Activated T-cell treated with anti-CD3 and anti-CD28 coated beads, Interleukin-2, amount 50 U/mL, for 72 hours (primary cell): ENCODE measurements at regions not wholly inside any gene's neighbourhood (a gene's known extent, or its start where the extent isn't known, plus 50 kb on each side); places are given as distances from the start of the nearest gene placed in this dataset.

Source experiments
- ATAC-seq, 2 donors: fragments of 150-1000 bp; cut with Tn5 transposase; replicated peaks in 1 of 2; 2 replicates each; pipeline ENCODE4 v1.10.0; 2021; ENCODE audit warnings: moderate library complexity in 2 of 2, mild to moderate bottlenecking in 1 of 2
- DNase-seq, 2 donors: peaks; one replicate each; pipeline ENCODE4 v3.0.0; 2021 to 2022; ENCODE audit warnings: mixed read lengths in 1 of 2
- H3K27ac Mint-ChIP-seq: one replicate; pipeline ENCODE4 v1.8.0; 2022; ENCODE audit warnings: mild to moderate bottlenecking, moderate library complexity, mixed read lengths
- H3K27me3 Mint-ChIP-seq: one replicate; pipeline ENCODE4 v1.8.0; 2022; ENCODE audit warnings: low read depth, mixed read lengths
- H3K36me3 Mint-ChIP-seq, 2 donors: one replicate each; pipeline ENCODE4 v1.8.0; 2022; ENCODE audit warnings: mixed read lengths in 2 of 2, mild to moderate bottlenecking in 1 of 2; ENCODE audit not compliant: insufficient read depth in 2 of 2
- H3K4me1 Mint-ChIP-seq: one replicate; pipeline ENCODE4 v1.8.0; 2022; ENCODE audit warnings: low read depth, mixed read lengths
- H3K4me3 Mint-ChIP-seq, 2 donors: one replicate each; pipeline ENCODE4 v1.8.0; 2022; ENCODE audit warnings: mild to moderate bottlenecking in 2 of 2, mixed read lengths in 2 of 2, moderate library complexity in 2 of 2
- H3K9me3 Mint-ChIP-seq, 2 donors: one replicate each; pipeline ENCODE4 v1.8.0; 2022; ENCODE audit warnings: mixed read lengths in 2 of 2

DNA sequence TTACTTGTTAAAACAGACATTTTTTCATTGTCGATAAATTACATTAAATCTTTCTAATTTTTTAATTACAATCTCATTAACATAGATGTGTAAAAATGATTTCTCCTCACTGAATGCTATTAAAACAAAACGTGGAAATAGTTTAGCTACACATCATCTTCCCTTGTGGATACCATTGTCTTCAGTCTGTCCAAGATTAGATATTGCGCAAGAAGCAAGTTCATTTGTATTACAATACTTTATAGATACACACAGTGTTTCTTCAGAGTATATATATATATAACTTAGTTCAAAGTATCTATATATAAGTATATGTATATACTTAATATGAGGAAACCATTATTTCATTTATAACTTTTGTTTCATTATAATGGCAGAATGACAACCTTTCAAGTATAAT is 883.3 kb upstream of the CNTN5 start:
- H3K27me3 Mint-ChIP-seq: no peaks in the 10 kb centered on the region
- H3K27ac Mint-ChIP-seq: no peak overlapping the region
- H3K36me3 Mint-ChIP-seq: no peaks in the 10 kb centered on the region
- H3K4me3 Mint-ChIP-seq: no peak overlapping the region
- H3K4me1 Mint-ChIP-seq: no peaks in the 10 kb centered on the region
- H3K9me3 Mint-ChIP-seq: peaks cover 2 to 3% of the 10 kb centered on the region in 2 donors
- no peak for DNase-seq
- ATAC-seq: no peak

DNA sequence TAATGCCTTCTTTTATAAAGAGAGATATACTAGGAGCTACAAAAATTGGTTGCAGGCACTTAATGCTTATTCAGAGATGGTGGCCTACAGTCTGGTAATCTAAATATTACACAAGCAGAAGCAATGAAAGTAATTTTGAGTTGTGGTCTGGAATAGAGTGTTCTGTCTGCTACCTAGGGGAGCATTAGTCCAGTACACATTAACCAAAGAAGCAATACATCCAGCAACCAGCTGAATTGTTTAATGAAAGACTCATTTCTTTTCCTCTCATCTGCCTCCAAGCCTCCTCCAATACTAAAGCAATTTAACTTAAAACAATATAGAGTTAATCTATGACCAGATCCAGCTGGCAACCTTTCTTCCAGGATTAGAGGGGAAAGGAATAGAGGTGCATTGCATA is 877.1 kb upstream of the CNTN5 start:
- Mint-ChIP-seq H3K4me1 (no peaks in the 10 kb centered on the region), H3K9me3 (peaks cover 4% of the 10 kb centered on the region in 2 donors), H3K27me3 (no peaks in the 10 kb centered on the region), H3K4me3 (no peak overlapping the region), H3K36me3 (peaks cover 0 to 1% of the 10 kb centered on the region in 2 donors), H3K27ac (no peak overlapping the region)
- DNase-seq (no peak), ATAC-seq (no peak)

DNA sequence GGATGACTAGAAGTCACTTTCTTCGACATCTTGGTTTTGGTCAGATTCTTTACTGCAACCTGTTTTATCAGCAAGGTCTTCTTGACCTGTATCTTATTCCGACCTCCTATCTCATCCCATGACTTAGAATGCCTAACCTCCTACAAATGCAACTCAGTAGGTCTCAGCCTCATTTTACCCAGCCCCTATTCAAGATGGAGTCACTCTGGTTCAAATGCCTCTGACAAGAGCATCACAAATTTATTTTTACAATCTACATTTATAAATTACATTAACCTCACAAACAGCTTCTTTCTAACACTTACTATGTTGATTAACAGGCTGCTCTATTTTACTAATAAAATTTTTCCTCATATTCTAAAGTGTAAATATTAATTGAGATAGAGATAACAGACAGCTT is 867.0 kb upstream of the CNTN5 start:
- ATAC-seq: no peak
- H3K9me3 Mint-ChIP-seq: peaks cover 11 to 12% of the 10 kb centered on the region in 2 donors
- no peaks in the 10 kb centered on the region for H3K27me3 Mint-ChIP-seq
- H3K4me3 Mint-ChIP-seq: no peak overlapping the region
- no peak overlapping the region for H3K27ac Mint-ChIP-seq
- DNase-seq: no peak
- no peaks in the 10 kb centered on the region for H3K36me3 Mint-ChIP-seq
- H3K4me1 Mint-ChIP-seq: no peaks in the 10 kb centered on the region

DNA sequence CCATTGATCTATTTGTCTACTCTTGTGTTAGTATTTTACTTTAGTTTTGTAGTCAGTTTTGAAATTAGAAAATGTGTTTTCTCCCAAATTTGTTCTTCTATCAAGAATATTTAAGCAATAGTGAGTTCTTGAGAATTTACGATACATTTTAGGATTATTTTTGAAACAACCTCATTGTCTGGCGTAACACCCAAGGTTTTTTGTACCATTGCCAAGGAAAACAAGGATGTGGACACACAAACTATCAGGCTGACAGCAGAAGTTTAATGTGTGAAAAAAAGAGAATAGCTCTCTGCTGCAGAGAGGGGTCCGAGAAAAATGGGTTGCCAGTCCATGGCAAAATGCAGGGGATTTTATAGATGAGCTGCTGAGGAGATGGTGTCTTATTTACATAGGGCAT is 865.1 kb upstream of the CNTN5 start:
- Mint-ChIP-seq H3K4me1 (no peaks in the 10 kb centered on the region), H3K27me3 (no peaks in the 10 kb centered on the region), H3K27ac (no peak overlapping the region), H3K4me3 (no peak overlapping the region), H3K9me3 (peaks cover 7 to 11% of the 10 kb centered on the region in 2 donors), H3K36me3 (no peaks in the 10 kb centered on the region)
- ATAC-seq (no peak), DNase-seq (no peak)

DNA sequence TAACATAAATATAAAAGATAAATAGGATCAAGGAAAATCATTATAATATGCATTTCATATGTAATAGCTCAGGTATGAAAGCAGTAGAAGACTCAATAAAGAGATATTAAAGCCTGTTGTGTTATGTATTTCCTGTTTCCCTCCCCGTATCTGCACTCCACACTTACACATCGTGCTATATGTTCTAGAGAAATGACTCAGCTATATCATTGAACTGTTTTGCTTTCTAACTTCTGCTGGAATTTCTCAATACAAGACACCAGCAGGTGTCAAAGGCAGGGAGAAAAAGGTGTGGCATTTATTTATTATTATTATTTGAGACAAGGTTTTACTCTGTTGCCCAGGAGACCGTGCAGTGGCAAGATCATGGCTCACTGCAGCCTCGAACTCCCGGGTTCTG is 842.8 kb upstream of the CNTN5 start:
- Mint-ChIP-seq H3K27ac (no peak overlapping the region), H3K27me3 (no peaks in the 10 kb centered on the region), H3K4me1 (no peaks in the 10 kb centered on the region), H3K36me3 (no peaks in the 10 kb centered on the region), H3K9me3 (peaks cover 6 to 10% of the 10 kb centered on the region in 2 donors), H3K4me3 (no peak overlapping the region)
- no peak for ATAC-seq
- no peak for DNase-seq

DNA sequence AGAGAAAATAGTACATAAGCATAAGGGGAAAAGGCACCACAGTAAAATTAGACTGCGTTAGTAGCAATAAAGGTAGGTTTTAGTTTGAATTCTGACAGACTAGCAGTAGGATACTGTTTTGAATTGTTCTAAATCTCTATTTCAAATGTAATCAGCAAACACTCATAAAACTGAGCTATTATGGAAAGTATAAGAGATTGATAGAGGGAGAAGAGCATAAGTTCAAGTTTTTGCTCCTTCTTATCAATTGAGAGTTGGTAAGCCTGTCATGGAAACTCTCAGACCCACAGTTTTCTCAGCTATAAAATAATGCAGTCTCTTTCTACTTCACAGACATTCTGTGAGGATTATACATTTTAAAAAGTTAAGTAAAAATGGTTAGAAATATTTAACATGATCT is 840.2 kb upstream of the CNTN5 start:
- H3K36me3 Mint-ChIP-seq: no peaks in the 10 kb centered on the region
- H3K4me1 Mint-ChIP-seq: no peaks in the 10 kb centered on the region
- no peak overlapping the region for H3K4me3 Mint-ChIP-seq

DNA sequence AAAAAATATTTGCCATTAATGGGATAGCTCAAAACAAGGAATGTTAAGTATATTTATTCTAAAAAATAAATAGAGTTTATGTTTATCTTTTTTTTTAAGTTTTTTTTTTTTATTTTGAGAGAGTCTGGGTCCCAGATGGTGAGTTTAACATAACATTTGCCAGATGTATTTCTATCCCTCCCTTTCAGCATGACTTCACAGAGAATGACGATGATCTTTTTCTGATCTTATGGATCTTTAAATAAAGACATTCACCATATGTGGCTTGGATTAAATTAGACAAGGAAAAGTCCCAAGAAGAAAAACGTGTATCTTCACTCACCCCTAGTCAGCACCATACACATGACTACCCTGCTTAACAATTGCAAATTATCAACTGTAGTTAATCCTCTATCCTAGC is 839.8 kb upstream of the CNTN5 start:
- no peak overlapping the region for H3K4me3 Mint-ChIP-seq
- H3K9me3 Mint-ChIP-seq: peaks cover 3 to 4% of the 10 kb centered on the region in 2 donors
- ATAC-seq (no peak), DNase-seq (no peak)
- H3K4me1 Mint-ChIP-seq: no peaks in the 10 kb centered on the region
- H3K36me3 Mint-ChIP-seq: no peaks in the 10 kb centered on the region
- no peak overlapping the region for H3K27ac Mint-ChIP-seq
- no peaks in the 10 kb centered on the region for H3K27me3 Mint-ChIP-seq

More for the DNA sequence above, 840.2 kb upstream of the CNTN5 start:
- DNase-seq: no peak
- ATAC-seq: no peak
- no peaks in the 10 kb centered on the region for H3K27me3 Mint-ChIP-seq
- H3K9me3 Mint-ChIP-seq: peaks cover 3 to 6% of the 10 kb centered on the region in 2 donors
- no peak overlapping the region for H3K27ac Mint-ChIP-seq

DNA sequence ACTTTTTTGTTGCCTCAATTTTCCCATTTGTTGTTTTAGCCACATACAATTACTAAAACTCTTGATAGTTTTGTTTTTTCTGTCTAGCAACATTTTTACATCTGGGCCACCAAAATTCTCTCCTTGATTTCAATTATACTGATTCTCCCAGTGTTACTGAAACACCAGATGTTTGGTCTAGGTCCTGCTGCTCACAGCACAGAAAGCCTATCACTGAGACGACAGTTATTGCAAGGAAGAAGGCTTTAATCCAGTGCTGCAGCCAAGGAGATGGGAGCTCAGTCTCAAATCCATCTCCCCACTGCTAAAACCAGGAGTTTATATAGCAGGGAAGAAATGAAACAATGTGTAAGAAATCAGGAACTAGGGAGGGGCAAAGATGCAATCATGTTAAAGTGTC is 837.7 kb upstream of the CNTN5 start:
- Mint-ChIP-seq H3K27ac (no peak overlapping the region), H3K4me3 (no peak overlapping the region), H3K4me1 (no peaks in the 10 kb centered on the region), H3K9me3 (peaks cover 1 to 7% of the 10 kb centered on the region in 2 donors), H3K27me3 (no peaks in the 10 kb centered on the region), H3K36me3 (peaks cover 0 to 1% of the 10 kb centered on the region in 2 donors)
- ATAC-seq: no peak
- DNase-seq: no peak

DNA sequence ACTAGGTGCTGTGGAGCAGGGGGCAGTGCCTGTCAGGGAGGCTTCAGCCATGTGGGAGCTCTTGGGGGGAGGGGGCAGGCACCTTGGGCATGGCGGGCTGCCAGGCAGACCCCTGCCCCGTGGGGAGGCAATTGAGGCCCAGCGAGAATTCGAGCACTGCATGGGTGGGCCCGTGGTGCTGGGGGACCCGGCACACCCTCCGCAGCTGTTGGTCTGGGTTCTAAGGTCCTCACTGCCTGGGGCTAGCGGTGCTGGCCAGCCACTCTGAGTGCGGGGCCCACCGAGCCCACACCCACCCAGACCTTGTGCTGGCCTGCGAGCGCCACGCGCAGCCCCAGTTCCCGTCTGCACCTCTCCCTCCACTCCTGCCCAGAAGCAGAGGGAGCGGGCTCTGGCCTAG is 835.5 kb upstream of the CNTN5 start:
- no peaks in the 10 kb centered on the region for H3K4me1 Mint-ChIP-seq
- H3K9me3 Mint-ChIP-seq: peaks cover 1 to 4% of the 10 kb centered on the region in 2 donors
- no peak overlapping the region for H3K27ac Mint-ChIP-seq
- no peak for ATAC-seq
- peaks cover 0 to 1% of the 10 kb centered on the region in 2 donors for H3K36me3 Mint-ChIP-seq
- no peak for DNase-seq
- no peaks in the 10 kb centered on the region for H3K27me3 Mint-ChIP-seq
- no peak overlapping the region for H3K4me3 Mint-ChIP-seq

DNA sequence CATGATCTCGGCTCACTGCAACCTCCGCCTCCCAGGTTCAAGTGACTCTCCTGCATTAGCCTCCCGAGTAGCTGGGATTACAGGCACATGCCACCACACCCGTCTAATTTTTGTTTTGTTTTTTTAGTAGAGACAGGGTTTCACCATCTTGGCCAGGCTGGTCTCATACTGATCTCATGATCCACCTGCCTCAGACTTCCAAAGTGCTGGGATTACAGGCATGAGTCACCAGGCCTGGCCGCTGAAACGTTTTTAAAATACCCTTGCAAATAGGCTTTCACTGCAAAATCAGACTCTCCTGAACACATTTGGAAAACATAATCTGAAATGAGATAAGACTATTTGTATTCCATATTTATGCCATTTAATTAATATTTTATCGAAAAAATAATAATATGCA is 826.1 kb upstream of the CNTN5 start:
- no peak overlapping the region for H3K4me3 Mint-ChIP-seq
- no peaks in the 10 kb centered on the region for H3K36me3 Mint-ChIP-seq
- DNase-seq (no peak), ATAC-seq (no peak)
- H3K4me1 Mint-ChIP-seq: no peaks in the 10 kb centered on the region
- peaks cover 1 to 2% of the 10 kb centered on the region in 2 donors for H3K9me3 Mint-ChIP-seq
- H3K27ac Mint-ChIP-seq: no peak overlapping the region
- H3K27me3 Mint-ChIP-seq: no peaks in the 10 kb centered on the region

DNA sequence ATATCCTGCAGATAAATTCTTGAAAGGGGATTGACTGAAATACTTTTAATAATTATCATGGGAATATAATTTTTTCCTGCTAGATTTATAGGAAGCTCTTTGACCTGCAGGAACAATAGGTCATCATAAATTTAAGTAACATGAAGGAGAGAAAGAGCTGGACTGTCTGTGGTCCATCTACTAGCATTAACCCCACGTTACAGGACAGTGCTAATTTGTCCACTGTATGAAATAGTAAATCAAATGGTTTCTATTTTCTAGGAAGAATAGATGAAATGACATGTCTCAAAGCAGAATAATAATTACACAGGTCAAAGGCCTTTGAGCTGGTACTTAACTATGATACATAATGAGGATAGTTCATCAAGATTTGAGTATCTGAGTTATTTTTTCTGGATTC is 825.4 kb upstream of the CNTN5 start:
- H3K4me1 Mint-ChIP-seq: no peaks in the 10 kb centered on the region
- no peak overlapping the region for H3K27ac Mint-ChIP-seq
- no peaks in the 10 kb centered on the region for H3K36me3 Mint-ChIP-seq
- ATAC-seq (no peak), DNase-seq (no peak)
- no peak overlapping the region for H3K4me3 Mint-ChIP-seq
- H3K27me3 Mint-ChIP-seq: no peaks in the 10 kb centered on the region
- peaks cover 1 to 2% of the 10 kb centered on the region in 2 donors for H3K9me3 Mint-ChIP-seq

DNA sequence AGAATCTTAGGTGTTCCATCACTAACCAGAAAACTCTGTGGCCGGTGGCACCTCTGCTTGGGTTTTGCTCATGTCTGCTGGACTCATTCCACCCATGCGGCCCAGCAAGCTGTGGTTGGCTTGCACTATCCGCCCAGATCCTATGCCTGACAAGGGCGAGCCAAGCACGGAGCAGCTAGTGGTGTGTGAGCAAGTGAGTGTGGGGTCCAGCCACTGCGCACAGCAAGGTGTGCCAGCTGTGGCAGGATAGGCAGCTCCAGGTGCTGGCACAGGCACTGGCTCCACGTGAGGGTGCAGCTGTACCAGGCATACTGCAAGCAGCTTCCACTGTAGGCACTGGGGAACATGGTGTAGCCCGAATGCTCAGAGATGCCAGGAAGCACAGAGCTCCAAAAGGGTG is 813.7 kb upstream of the CNTN5 start:
- H3K36me3 Mint-ChIP-seq: no peaks in the 10 kb centered on the region
- ATAC-seq (no peak), DNase-seq (no peak)

DNA sequence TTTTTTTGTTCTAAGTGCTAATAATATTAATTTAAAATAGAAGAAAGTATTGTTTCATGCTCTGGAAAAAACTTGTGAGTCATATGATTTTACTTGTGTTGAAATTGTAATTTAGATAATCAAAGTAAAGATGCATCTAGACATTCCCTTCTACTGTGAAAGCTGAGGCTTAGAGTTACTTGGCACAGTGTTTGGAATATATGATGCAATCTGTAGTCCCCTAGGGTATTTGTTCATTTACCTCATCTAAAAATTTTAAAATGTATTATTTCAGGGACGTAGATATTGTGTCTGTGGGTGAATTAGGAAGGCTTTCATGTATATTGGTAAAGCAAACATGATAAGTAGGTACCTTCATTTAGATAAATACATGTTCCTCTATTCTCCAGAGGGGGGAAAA is 793.5 kb upstream of the CNTN5 start:
- Mint-ChIP-seq H3K27ac (no peak overlapping the region), H3K27me3 (no peaks in the 10 kb centered on the region), H3K9me3 (peaks cover 0 to 1% of the 10 kb centered on the region in 2 donors), H3K4me3 (no peak overlapping the region), H3K36me3 (no peaks in the 10 kb centered on the region), H3K4me1 (no peaks in the 10 kb centered on the region)
- ATAC-seq: no peak
- DNase-seq: no peak

More for the DNA sequence above, 813.7 kb upstream of the CNTN5 start:
- H3K27ac Mint-ChIP-seq: no peak overlapping the region
- no peaks in the 10 kb centered on the region for H3K27me3 Mint-ChIP-seq
- peaks cover 3 to 6% of the 10 kb centered on the region in 2 donors for H3K9me3 Mint-ChIP-seq
- H3K4me1 Mint-ChIP-seq: no peaks in the 10 kb centered on the region
- no peak overlapping the region for H3K4me3 Mint-ChIP-seq

DNA sequence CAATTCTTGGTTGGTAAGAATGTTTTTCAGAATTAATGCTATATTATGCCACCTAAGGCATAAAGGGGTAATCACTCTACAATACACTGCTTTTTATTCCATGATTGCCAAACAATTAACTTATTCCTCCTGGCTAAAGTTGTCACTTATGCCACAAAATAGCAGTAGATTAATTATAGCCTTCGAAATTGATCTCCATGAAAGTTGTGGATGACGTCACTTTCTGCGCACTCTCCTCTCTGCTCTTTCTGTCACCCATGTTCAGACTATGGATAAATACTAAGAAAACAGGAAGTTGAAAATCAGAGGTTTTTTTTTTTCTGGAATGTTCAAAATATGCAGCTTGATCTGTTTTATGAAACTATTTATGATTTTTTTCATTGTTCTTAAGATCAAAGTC is 790.1 kb upstream of the CNTN5 start:
- H3K9me3 Mint-ChIP-seq: peaks cover 0 to 1% of the 10 kb centered on the region in 2 donors
- no peak for DNase-seq
- H3K27me3 Mint-ChIP-seq: no peaks in the 10 kb centered on the region
- no peak for ATAC-seq
- no peaks in the 10 kb centered on the region for H3K4me1 Mint-ChIP-seq
- H3K36me3 Mint-ChIP-seq: no peaks in the 10 kb centered on the region
- no peak overlapping the region for H3K4me3 Mint-ChIP-seq
- no peak overlapping the region for H3K27ac Mint-ChIP-seq
